HG03025 (cell line): ENCODE measurements at regions not wholly inside any gene's neighbourhood (a gene's known extent, or its start where the extent isn't known, plus 50 kb on each side); places are given as distances from the start of the nearest gene placed in this dataset.
"Not testable (repeated sequence)": the region's sequence is repeated elsewhere in the genome, so short reads cannot be mapped to it uniquely, and the experiment has no call there.

Experiments
- ATAC-seq: cut with Tn5 transposase; IDR thresholded peaks from one replicate; pipeline ENCODE4 v1.9.1; 2021; ENCODE audit warnings: mild to moderate bottlenecking, moderate library complexity; ENCODE audit not compliant: unreplicated experiment, low FRiP score

DNA sequence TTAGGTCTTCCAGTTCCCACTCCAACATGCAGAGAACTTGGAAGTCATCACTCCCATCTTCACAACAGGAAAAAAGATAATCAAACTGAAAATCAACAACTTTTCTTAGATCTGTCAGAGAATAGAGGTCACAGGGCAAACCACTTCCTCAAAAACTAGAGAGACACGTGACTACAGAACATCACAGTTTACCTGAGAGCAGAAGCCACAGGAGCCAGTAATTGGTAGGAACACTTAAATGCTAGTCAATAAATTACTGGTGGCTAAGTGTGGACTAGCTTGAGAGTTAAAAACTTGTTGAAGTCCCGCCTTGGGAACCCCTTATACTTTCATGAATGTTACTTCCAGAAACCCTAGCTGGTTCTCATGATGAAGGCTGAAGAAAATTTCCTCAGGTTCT is 81.1 kb downstream of the THSD1 start:
- ATAC-seq: not testable (repeated sequence)

DNA sequence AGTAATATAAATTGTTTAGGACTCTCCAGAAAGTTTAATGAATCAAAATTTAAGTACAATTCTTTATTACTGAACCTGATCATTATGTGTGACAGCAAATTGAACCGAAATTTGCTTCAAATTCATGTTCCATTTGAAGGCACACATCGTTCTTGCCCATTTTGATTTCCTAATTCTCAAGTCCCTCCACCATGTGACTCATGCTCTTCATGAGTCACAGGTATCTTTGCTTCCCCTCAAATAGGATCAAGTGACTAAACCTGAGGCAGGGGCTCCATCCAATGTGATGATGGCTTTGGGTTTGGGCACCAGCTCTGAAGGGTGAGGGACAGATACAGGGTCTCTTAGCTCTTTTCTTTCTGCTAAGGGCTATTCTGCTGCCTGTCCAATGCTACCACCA is 86.1 kb downstream of the THSD1 start:
- ATAC-seq: no peak

DNA sequence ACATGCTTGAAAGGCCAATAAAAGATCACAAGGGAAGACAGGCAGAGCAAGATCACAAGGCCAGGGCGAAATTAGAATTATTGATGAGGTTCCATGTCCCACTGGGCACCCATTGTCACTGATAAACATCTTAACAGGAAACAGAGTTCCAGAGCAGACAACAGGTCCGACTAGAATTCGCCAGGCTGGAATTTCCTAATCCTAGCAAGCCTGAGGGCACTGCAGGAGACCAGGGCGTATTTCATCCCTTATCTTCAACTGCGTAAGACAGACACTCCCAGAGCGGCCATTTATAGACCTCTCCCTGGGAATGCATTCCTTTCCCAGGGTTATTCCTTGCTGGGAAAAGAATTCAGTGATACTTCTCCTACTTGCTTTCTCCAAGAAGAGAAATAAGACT is 96.1 kb downstream of the THSD1 start:
- not testable (repeated sequence) for ATAC-seq

DNA sequence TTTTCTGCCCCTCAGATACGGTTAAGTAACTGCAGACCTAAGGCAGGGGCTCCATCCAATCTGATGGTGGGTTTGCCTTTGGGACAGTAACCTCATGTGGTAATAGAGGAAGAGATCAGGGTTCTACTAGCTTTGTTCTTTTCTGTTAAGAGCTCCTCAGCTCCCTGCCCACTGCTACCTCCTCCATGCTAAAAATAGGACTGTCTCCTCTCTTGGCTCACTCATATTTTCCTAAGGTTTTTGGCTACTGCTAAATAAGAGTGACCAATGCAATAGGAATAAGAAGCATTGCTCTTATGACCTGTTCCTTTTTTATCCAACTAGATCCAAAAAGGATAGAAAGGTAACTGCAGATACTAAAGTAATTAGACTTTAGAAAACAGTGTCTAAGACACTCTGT is 99.6 kb downstream of the THSD1 start:
- ATAC-seq: not testable (repeated sequence)

DNA sequence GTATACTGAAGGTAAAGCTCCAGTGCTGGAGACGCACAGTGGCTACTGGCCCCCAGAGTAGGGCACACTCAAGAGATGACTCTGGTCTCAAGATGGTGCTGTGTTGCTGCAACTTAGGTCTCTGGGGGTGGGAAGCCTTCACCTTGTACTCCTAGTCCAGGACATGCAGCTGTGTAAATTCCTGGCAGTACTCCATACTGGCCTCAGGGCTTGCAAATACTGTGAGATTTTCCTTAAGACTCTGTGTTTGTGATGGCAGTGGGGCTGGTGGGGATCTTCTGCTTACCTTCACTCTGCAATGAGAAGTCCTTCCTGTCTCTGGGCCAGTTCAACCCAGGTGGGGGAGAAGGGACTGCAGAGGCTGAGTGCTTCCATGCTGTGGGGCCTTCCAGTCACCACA is 102.9 kb downstream of the THSD1 start:
- ATAC-seq: not testable (repeated sequence)

DNA sequence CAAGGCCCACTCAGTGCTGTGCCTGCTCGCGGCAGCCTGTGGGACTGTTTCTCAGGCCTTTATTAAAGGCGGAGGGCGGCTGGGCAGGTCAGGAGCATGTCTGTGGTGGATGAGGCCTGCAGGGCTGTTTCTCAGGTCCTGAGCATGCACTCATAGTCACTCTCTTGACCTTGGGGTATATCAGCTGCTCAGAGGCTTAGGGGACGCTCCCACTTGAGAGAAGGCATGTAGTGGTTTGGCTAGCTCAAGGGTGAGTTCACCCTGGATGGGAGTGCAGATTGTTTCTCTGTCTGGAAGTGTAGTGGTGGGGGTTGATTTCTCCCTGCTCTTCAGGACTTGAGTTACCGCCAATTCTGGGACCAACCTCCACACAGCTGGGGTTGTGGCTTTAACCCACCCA is 103.3 kb downstream of the THSD1 start:
- not testable (repeated sequence) for ATAC-seq

DNA sequence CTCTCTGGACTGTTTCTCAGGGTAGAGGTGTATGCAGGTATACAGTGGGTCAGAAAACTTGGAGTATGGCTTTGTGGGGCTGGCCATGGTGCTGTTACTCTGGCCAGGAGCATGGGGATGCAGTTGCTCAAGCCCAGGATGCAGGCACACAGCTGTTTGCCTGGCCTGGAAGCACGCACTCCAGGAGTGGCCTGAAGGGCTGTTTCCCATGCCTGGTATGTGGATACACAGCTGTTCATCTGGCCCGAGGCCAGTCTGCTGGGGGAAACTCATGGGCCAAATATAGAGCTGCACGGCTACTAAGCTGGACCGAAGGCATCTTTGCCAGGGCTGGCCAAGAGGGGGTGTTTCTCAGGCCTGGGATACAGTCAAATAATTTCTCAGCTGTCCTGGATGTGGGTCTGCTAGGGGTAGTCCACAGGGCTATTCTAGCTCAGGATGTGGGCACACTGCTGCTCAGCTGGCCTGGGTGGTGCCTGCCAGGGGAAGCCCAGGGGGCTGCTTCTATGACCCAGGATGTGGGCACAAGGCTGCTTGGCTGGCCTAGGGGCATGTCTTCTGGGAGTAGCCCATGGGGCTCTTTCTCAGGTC is 104.1 kb downstream of the THSD1 start:
- not testable (repeated sequence) for ATAC-seq

DNA sequence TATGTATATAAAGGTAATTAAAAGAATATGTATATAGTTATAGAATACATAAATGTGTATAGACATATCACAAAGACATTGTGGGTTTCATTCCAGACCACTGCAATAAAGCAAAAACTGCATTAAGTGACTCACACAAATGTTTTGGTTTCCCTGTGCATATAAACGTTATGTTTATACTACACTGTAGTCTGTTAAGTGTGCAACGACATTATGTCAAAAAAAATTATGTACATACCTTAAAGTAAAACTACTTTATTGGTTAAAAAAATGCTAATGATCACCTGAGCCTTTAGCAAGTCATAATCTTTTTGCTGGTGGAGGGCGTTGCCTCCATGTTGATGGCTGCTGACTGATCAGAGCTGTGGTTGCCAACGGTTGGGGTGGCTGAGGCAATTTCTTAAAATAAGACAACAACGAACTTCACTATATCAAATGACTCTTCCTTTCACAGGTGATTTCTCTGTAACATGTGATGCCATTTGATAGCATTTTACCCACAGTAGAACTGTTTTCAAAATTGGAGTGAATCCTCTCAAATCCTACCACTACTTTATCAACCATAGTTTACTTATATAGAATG is 107.8 kb downstream of the THSD1 start:
- not testable (repeated sequence) for ATAC-seq

DNA sequence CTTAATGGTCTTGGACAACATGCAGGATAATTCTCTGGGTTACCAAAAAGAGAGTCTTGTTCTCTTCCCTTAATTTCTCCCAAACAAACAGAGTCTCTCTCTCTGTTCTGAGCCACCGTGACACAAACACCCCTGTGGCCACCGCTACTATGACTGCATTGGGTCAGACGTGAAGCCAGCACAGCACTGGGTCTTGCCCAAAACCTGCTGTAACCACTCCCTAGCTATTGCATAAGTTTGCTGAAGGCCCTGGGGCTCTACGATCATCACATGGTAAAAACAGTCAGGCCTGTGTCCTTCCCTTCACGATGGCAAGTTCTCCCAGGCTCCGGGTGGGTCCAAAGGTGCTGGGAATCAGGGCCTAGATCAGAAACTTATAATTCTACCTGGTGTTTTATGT is 117.1 kb downstream of the THSD1 start:
- ATAC-seq: not testable (repeated sequence)

DNA sequence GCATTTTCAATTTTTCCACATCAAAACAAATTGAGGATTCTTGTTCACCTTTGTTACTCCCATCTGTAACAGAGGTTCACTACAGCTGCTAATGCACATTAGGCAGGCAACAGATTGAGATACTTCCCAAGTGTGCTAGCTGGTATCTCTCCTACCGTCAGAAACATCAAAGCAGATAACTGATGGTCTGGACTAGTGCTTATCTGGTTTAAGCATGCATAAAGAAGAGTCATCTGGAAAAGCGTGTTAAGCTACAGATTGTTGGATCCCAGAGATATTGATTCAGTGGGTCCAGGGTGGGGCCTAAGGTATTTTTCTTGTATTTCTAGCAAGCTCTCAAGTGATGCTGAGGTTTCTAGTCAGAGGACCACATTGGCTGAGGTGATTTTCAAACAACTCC is 122.0 kb upstream of the NEK3 start:
- not testable (repeated sequence) for ATAC-seq

DNA sequence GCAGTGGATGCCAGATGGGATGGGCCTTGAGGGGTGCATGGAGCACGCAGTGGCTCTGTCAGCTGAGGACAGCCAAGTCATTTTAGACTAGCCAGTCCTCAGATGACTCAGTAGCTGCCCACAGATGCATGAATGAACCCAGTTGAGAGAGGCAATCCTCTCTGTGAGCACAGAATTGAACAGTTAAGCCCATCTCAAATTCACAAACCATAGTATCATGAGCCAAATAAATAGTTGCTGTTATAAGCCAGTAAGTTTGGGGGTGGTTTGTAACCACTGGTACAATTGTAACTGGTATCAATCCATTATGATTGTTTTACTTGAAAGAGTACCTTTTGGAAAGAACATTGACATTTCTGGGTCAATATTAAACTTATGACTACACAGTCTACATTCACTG is 120.0 kb upstream of the NEK3 start:
- ATAC-seq: not testable (repeated sequence)

DNA sequence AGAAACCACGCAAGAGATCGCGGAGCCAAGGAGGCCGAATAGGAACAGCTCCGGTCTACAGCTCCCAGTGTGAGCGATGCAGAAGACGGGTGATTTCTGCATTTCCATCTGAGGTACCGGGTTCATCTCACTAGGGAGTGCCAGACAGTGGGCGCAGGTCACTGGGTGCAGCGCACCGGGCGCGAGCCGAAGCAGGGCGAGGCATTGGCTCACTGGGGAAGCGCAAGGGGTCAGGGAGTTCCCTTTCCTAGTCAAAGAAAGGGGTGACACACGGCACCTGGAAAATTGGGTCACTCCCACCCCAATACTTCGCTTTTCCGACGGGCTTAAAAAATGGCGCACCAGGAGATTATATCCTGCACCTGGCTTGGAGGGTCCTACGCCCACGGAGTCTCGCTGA is 94.9 kb upstream of the NEK3 start:
- not testable (repeated sequence) for ATAC-seq

DNA sequence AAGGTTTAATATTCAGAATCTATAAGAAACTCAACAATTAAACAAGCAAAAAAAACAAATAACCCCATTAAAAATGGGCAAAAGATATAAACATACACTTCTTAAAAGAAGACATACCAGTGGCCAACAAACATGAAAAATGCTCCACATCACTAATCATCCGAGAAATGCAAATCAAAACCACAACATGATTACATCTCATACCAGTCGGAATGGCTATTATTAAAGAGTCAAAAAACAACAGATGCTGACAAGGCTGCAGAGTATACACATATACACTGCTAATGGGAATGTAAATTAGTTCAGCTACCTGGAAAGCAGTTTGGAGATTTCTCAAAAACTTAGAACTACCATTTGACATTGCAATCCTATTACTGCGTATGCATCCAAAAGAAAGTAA is 81.4 kb upstream of the NEK3 start:
- peak; percentile 91 for ATAC-seq

DNA sequence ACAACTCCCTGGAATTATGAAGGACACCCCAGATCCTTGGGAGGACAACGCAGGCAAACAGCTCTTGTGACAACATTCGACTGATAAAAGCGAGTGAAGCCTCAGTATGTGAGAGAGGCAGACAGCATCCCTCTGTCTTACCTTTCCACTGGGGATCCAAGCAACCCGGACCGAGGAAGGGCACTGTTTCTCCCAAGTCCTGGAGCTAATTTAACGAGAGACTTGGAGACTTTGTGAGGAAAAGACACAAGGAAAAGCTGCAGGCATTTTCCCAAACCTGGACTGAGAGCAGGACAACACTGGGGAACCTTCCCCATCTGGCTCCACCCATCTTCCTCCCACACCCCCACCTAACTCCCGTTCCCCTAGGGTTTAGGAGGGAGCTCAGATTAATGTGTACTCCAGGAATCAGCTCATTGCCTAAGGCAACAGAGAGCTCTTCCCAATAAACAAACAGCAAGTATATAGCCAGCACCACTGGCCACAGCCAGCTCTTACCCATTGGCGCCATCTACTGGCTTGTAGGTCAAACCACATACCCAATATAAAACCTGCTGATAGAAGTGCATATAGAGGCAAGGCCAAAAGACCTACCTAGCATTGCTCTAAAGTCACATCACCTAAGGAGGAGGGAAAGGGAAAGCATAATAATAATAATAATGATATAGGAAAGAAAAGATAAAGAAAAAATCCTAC is 76.7 kb upstream of the NEK3 start:
- peak; percentile 72 for ATAC-seq

DNA sequence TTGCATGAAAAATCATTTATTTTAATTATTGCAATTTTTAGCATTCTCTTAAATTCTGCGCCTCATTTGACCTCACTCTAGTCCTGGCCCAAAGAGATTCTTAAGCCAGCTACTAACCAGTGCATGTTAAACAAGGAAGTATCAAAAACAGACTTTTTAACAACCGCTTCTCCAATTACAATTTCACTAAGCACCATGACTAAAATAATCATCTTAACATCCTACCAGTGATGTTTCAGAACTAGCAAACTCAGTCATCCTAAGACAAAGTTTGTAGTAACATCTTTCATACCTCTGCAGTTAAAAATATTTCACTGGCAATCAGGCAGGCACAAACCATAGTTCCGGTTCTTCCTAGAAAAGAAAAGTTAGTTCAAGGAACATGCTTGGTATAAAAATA is 75.5 kb upstream of the NEK3 start:
- not testable (repeated sequence) for ATAC-seq

DNA sequence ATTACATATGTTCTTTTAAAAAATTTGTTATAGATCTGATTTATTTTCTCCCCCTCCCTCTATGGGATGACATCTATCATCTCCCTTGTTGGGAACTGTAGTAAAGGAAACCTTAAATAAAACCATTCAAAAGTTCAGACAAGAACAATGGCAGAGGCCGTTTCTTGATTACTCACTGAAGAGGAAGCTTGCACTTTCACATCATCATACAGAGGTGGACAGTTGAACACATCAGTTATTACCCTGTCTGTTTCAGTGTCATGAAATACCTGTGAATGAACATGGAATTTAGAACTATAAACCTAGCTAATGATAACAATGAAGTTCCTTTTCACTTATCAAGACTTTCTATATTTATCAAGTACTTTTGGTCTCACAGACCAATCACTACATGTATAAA is 63.7 kb upstream of the NEK3 start:
- ATAC-seq: not testable (repeated sequence)

DNA sequence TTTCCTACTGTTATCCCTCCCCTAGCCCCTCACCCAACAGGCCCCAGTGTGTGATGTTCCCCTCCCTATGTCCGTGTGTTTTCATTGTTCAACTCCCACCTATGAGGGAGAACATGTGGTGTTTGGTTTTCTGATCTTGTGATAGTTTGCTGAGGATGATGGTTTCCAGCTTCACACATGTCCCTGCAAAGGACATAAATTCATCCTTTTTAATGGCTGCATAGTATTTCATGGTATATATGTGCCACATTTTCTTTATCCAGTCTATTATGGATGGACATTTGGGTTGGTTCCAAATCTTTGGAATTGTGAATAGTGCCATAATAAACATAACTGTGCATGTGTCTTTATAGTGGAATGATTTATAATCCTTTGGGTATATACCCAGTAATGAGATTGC is 54.5 kb upstream of the NEK3 start:
- ATAC-seq: not testable (repeated sequence)

DNA sequence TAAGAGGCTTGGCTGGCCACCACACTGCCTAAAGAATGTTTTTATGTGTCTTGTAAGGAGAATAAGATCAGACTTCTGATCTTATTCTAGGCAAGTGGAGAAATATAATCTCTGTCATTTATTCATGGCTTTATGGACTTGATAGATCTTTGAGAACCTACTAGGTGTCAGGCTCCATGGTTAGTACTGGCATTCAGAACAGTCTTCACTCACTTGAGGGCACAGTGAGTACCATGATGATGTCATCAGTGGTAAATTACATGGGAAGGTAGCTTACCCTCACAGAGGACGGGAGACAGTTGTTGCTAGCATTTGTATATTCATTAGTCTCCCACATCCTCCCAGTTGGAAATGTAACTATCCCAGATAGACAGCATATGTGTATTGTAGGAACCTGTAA is 53.5 kb upstream of the NEK3 start:
- ATAC-seq: not testable (repeated sequence)

DNA sequence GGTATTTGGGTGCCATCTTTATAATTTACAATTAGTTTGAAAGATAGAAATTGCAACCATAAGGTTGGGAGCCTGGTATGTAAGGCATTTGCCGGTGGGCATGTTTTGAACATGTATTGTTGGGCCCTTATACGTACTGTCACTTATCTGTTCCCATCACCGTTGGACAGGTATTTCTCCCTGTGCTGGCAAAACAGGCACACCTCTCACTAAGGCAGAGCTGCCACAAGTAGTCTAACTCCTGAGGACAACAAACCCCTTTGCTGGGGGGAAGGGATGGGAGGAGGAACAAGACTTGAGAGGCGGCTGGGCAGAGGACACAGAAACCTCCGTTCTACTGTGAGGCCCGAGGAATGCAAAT is 52.0 kb upstream of the NEK3 start:
- ATAC-seq: not testable (repeated sequence)

DNA sequence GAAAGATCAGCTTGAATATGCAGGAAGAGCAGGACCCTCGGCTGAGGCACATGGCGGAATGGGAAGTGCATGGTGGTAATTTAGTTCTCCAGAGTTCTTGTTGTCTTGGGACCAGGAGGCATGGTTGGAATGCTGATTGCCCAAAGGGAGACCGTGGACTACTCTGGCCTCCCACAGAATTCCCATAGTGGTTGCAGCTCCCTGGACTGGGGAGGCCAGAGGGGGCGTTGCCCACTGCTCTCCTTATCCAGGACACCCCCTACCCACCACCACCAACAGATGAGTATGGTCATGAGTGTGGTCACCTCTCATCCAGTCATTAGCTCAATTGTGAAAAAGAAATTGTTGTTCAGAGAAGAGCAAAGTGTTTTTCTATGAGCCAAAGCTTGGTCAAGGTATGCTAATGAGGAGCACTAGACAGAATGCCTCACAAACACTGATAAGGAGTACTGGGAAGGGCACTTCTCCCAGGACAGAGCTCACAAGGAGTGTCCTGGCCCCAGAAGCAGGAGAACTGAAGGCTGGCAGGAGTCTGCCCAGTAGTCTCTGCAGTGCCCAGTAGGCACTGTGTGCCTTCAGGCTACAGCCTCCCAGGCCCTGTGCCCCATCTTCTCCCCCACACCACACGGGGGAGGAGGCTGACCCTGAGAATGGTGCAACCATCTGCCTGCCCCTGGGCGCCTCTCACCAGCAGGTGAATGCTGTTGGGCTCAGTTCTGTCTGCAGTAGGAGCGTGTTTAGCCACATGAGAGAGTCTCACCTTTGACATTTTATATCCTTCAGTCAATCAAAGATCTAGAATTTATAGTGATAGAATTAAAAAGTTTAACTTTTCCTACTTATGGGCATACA is 51.4 kb upstream of the NEK3 start:
- not testable (repeated sequence) for ATAC-seq
